Fibroblast of the aortic adventitia (primary cell): ENCODE measurements at regions not wholly inside any gene's neighbourhood (a gene's known extent, or its start where the extent isn't known, plus 50 kb on each side); places are given as distances from the start of the nearest gene placed in this dataset.
A peak's percentile ranks its signal among the peaks of the same experiment; 100 is the strongest.
"Not testable (repeated sequence)": the region's sequence is repeated elsewhere in the genome, so short reads cannot be mapped to it uniquely, and the experiment has no call there.

Experiments used
- DNase-seq: peaks from one replicate; pipeline ENCODE4 v3.0.0-alpha.2; 2010; ENCODE audit warnings: low read depth
- H3K4me3 ChIP-seq: 2 replicates; pipeline ENCODE4 v1.5.1; 2011; ENCODE audit warnings: low read depth, mild to moderate bottlenecking, control low read depth, low read length, moderate library complexity
- TF ChIP-seq, protein P1 (sequence below): IDR thresholded peaks from 2 replicates; pipeline ENCODE4 v1.5.1; 2011; ENCODE audit warnings: mild to moderate bottlenecking, low read length, control low read depth, inconsistent platforms; ENCODE audit not compliant: insufficient read depth

DNA sequence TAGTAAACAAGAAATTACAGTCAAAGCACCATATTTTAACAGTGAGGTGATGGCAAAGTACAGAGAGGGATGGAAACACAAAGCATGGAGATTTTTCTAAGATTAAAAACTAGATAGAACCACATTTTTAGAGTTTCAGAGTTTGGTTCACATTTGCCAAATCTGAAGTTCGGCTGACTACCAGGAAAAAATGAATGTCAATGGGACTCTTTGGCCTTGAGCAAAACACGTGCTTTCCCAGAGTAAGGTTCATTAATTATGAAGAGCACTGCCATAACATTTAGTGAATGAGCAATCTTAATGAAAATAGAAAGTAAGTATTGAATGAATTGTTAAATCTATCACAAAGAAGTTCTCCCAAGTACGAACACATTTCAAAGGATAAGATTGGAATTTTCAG, 571.2 kb upstream of the VRK2 start:
- no peak for DNase-seq
- H3K4me3 ChIP-seq = no peak overlapping the region
- TF ChIP-seq, protein P1, sequence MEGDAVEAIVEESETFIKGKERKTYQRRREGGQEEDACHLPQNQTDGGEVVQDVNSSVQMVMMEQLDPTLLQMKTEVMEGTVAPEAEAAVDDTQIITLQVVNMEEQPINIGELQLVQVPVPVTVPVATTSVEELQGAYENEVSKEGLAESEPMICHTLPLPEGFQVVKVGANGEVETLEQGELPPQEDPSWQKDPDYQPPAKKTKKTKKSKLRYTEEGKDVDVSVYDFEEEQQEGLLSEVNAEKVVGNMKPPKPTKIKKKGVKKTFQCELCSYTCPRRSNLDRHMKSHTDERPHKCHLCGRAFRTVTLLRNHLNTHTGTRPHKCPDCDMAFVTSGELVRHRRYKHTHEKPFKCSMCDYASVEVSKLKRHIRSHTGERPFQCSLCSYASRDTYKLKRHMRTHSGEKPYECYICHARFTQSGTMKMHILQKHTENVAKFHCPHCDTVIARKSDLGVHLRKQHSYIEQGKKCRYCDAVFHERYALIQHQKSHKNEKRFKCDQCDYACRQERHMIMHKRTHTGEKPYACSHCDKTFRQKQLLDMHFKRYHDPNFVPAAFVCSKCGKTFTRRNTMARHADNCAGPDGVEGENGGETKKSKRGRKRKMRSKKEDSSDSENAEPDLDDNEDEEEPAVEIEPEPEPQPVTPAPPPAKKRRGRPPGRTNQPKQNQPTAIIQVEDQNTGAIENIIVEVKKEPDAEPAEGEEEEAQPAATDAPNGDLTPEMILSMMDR = no peak

DNA sequence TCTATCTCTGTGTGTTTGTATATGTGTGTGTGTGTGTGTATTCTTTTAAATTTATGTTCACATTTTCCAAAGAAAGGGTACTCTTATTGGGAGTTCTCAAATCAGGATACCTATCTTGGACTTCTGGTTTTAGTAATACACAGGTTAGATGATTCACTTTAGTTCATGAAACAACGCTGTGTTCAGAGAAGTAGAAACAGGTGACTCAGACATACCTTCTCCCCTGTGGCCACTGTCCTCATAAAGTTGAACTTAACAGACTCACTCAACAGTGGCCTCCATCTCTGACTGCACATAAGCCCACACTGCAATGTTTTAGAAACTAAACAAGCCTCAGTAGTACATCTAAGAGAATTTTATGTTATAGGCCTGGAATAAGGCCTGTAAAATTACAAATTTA, 566.6 kb upstream of the VRK2 start:
- no peak overlapping the region for H3K4me3 ChIP-seq
- TF ChIP-seq, protein P1 = no peak
- DNase-seq = no peak

DNA sequence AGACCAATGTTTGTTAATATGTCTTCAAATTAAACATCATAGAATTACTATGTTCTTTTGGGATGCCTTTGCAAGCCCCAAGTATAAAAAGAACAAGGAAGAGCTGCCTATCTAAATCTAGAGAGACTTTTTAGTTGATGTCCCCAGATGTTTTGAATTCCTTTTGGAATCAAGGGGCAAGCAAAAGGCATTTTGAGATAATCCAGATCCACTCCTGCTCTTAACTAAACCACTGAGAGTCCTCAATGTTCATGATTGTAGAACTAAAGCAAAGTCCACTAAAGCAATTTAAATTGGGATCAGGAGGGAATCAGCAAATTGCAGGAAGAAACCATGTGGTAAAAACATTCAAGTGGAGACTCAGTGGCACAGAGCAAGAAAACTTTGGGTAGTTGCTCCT, 558.5 kb upstream of the VRK2 start:
- no peak for DNase-seq
- TF ChIP-seq, protein P1 = no peak
- H3K4me3 ChIP-seq = no peak overlapping the region

DNA sequence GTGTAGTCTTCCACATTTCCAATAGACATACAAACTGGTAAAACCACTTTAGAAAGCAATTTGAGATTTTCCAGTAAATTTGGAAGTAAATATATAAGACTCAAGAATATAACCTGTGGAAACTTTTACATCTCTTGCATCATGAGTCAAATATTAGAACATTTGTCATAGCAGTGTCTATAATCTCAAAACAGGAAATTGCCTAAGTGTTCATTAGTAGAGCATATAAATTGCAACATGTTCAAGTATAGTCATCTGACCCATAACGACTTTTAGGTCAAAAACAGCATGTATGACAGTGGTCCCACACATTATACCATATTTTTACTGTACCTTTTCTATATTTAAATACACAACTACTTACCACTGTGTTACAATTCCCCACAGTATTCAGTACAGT, 555.9 kb upstream of the VRK2 start:
- TF ChIP-seq, protein P1 = no peak
- no peak overlapping the region for H3K4me3 ChIP-seq
- DNase-seq = no peak

DNA sequence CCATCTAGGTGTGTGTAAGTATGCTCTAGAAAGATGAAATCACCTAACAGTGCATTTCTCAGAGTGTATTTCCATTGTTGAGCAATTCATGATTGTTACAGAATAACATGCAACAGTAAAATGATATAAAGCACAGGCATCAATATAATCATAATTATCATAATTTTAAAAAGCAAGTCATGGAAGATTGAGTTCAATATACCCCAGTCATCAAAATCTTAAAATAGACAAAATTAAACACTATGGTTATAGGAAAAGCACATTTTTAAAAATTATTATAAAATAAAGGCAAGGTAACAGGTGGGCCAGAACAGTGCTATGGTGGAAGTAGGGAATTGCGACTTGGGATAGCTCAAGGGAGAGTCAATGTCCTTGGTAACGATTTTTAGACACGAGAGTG, 555.4 kb upstream of the VRK2 start:
- TF ChIP-seq, protein P1 = no peak
- H3K4me3 ChIP-seq = no peak overlapping the region
- DNase-seq = no peak

DNA sequence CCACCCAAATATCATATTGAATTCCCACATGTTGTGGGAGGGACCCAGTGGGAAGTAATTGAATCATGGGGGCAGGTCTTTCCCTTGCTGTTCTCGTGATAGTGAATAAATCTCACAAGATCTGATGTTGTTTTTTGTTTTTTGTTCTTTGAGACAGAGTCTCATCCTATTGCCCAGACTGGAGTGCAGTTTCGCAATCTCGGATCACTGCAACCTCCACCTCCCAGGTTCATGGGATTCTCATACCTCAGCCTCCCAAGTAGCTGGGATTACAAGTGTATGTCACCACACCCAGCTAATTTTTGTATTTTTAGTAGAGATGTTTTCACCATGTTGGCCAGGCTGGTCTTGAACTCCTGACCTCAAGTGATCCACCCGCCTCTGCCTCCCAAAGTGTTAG, 552.6 kb upstream of the VRK2 start:
- not testable (repeated sequence) for DNase-seq, H3K4me3 ChIP-seq

DNA sequence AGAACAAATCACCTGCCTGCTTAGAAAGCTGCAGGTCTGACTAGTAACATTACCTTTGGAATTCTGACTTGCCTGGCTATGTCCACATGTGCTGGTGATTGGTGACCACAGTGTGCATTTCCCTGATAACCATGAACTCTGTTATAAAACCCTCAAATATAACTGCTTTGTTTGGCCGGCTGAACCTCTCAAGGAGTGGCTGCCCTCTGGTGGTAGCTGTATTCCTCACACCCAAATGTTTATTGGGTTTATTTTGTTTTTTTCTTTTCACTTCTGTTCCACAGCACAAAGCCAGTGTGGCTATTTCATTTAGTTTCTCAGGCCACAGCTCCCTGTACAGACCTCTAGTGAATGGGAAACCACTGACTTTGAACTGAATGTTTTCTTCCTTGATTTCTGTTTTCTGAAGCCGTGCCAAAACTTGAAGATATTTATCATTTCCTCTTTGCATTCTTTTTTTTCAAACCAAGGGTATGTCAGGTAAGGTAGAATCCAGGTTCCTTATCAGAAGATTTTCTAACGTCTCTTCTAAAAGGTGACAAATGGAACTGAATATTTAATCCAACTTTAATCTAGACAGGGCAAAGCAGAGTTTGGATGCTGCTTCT, 549.0 kb upstream of the VRK2 start:
- DNase-seq = peak; percentile 67
- TF ChIP-seq, protein P1 = peak; percentile 86
- no peak overlapping the region for H3K4me3 ChIP-seq
